ENCODE measurements at regions not wholly inside any gene's neighbourhood (a gene's known extent, or its start where the extent isn't known, plus 50 kb on each side); places are given as distances from the start of the nearest gene placed in this dataset.

- TF ChIP-seq GATA2 (CRISPR knock-in tag; IDR thresholded peaks at IDR 0.05), result no peak
- no peak for TF ChIP-seq NRF1 (IDR thresholded peaks at IDR 0.05; ENCODE audit: low read depth, low read length)
- no peak for TF ChIP-seq FOSL2 (IDR thresholded peaks at IDR 0.05; ENCODE audit: borderline replicate concordance, low read depth)
- no peak for TF ChIP-seq EP300 (IDR thresholded peaks at IDR 0.05; ENCODE audit: borderline replicate concordance in 1 of 2, low read depth in 1 of 2, low read length in 1 of 2)
- no peak for TF ChIP-seq EZH2phosphoT487 (IDR thresholded peaks at IDR 0.05; ENCODE audit: borderline replicate concordance, low read depth)
- TF ChIP-seq CTCF (IDR thresholded peaks at IDR 0.05), result no peak
- TF ChIP-seq, protein P1, sequence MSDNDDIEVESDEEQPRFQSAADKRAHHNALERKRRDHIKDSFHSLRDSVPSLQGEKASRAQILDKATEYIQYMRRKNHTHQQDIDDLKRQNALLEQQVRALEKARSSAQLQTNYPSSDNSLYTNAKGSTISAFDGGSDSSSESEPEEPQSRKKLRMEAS (IDR thresholded peaks at IDR 0.05; ENCODE audit: low read depth), result no peak
- TF ChIP-seq MXI1 (IDR thresholded peaks at IDR 0.05; ENCODE audit: low read depth, low read length), result no peak
- no peak for TF ChIP-seq RFX5 (IDR thresholded peaks at IDR 0.05; ENCODE audit: low read length)
These were observed 97.7 kb upstream of the IFNG-AS1 start for GRCh38 chr12:67891596-67891995.

All from SK-N-SH (cell line).